ENCODE measurements at regions not wholly inside any gene's neighbourhood (a gene's known extent, or its start where the extent isn't known, plus 50 kb on each side); places are given as distances from the start of the nearest gene placed in this dataset.

- DNase-seq (ENCODE audit: extremely low read depth, low read depth, low spot score): no peak
Measured at GRCh38 chr13:90089051-90089450, 1258.4 kb upstream of the MIR17HG start.

- no peak for DNase-seq (ENCODE audit: extremely low read depth, low read depth, low spot score)
Measured at GRCh38 chr13:90091611-90092010, 1255.9 kb upstream of the MIR17HG start.

GRCh38 chr13:90094357-90094756 is 1253.1 kb upstream of the MIR17HG start:
- DNase-seq (ENCODE audit: extremely low read depth, low read depth, low spot score): no peak

GRCh38 chr13:90098577-90098976 is 1248.9 kb upstream of the MIR17HG start:
- DNase-seq (ENCODE audit: extremely low read depth, low read depth, low spot score): no peak

- no peak for DNase-seq (ENCODE audit: extremely low read depth, low read depth, low spot score)
Measured at GRCh38 chr13:90099847-90100246, 1247.6 kb upstream of the MIR17HG start.

GRCh38 chr13:90103099-90103784 is 1244.2 kb upstream of the MIR17HG start:
- no peak for DNase-seq (ENCODE audit: extremely low read depth, low read depth, low spot score)

- DNase-seq (ENCODE audit: extremely low read depth, low read depth, low spot score): no peak
Measured at GRCh38 chr13:90104764-90105163, 1242.7 kb upstream of the MIR17HG start.

GRCh38 chr13:90105276-90105675 is 1242.2 kb upstream of the MIR17HG start:
- no peak for DNase-seq (ENCODE audit: extremely low read depth, low read depth, low spot score)

- DNase-seq (ENCODE audit: extremely low read depth, low read depth, low spot score): no peak
Measured at GRCh38 chr13:90105849-90106496, 1241.5 kb upstream of the MIR17HG start.

- no peak for DNase-seq (ENCODE audit: extremely low read depth, low read depth, low spot score)
Measured at GRCh38 chr13:90107661-90108060, 1239.8 kb upstream of the MIR17HG start.

- DNase-seq (ENCODE audit: extremely low read depth, low read depth, low spot score): no peak
Measured at GRCh38 chr13:90108547-90108946, 1238.9 kb upstream of the MIR17HG start.

GRCh38 chr13:90116121-90116520 is 1231.4 kb upstream of the MIR17HG start:
- DNase-seq (ENCODE audit: extremely low read depth, low read depth, low spot score): no peak

GRCh38 chr13:90118467-90119071 is 1228.9 kb upstream of the MIR17HG start:
- no peak for DNase-seq (ENCODE audit: extremely low read depth, low read depth, low spot score)

GRCh38 chr13:90120026-90120425 is 1227.5 kb upstream of the MIR17HG start:
- no peak for DNase-seq (ENCODE audit: extremely low read depth, low read depth, low spot score)

- no peak for DNase-seq (ENCODE audit: extremely low read depth, low read depth, low spot score)
Measured at GRCh38 chr13:90121784-90122183, 1225.7 kb upstream of the MIR17HG start.

GRCh38 chr13:90122531-90122930 is 1225.0 kb upstream of the MIR17HG start:
- DNase-seq (ENCODE audit: extremely low read depth, low read depth, low spot score): no peak

- DNase-seq (ENCODE audit: extremely low read depth, low read depth, low spot score): no peak
Measured at GRCh38 chr13:90135558-90135957, 1211.9 kb upstream of the MIR17HG start.

GRCh38 chr13:90142251-90142650 is 1205.2 kb upstream of the MIR17HG start:
- DNase-seq (ENCODE audit: extremely low read depth, low read depth, low spot score): no peak

GRCh38 chr13:90154311-90154960 is 1193.1 kb upstream of the MIR17HG start:
- DNase-seq (ENCODE audit: extremely low read depth, low read depth, low spot score): no peak

- DNase-seq (ENCODE audit: extremely low read depth, low read depth, low spot score): no peak
Measured at GRCh38 chr13:90156390-90156789, 1191.1 kb upstream of the MIR17HG start.

- DNase-seq (ENCODE audit: extremely low read depth, low read depth, low spot score): no peak
Measured at GRCh38 chr13:90168953-90169352, 1178.5 kb upstream of the MIR17HG start.

GRCh38 chr13:90170208-90170607 is 1177.3 kb upstream of the MIR17HG start:
- DNase-seq (ENCODE audit: extremely low read depth, low read depth, low spot score): no peak

Data from glomerular endothelial cell (primary cell).